Natural killer cell (primary cell): ENCODE measurements at regions not wholly inside any gene's neighbourhood (a gene's known extent, or its start where the extent isn't known, plus 50 kb on each side); places are given as distances from the start of the nearest gene placed in this dataset.

Source experiments
- ATAC-seq, 3 donors: fragments of 150-1000 bp in 2 of 3; fragments of 200-7000 bp in 1 of 3; cut with Tn5 transposase; 1 replicate in 1 of 3; 2 replicates in 2 of 3; pipeline ENCODE4 v1.10.0; 2021; ENCODE audit warnings: mild to moderate bottlenecking in 2 of 3, moderate library complexity in 2 of 3
- DNase-seq, 2 donors: peaks; one replicate each; pipeline versions ENCODE4 v3.0.0 to v3.0.0-alpha.2; 2013 to 2021; ENCODE audit warnings: mixed read lengths in 1 of 2
- H3K27ac ChIP-seq: one replicate; pipeline ENCODE4 v1.5.1; 2013; ENCODE audit warnings: mild to moderate bottlenecking, low read length
- H3K27me3 ChIP-seq: one replicate; pipeline ENCODE4 v1.6.1; 2013; ENCODE audit warnings: low read length; ENCODE audit not compliant: control insufficient read depth, insufficient read depth
- H3K36me3 ChIP-seq: one replicate; pipeline ENCODE4 v1.6.1; 2013; ENCODE audit warnings: low read length; ENCODE audit not compliant: control insufficient read depth, insufficient read depth
- H3K4me1 ChIP-seq: one replicate; pipeline ENCODE4 v1.6.1; 2013; ENCODE audit warnings: low read length; ENCODE audit not compliant: control insufficient read depth, insufficient read depth
- H3K4me3 ChIP-seq: one replicate; pipeline ENCODE4 v1.5.1; 2013; ENCODE audit warnings: low read length
- H3K9me3 ChIP-seq: one replicate; pipeline ENCODE4 v1.6.1; 2013; ENCODE audit warnings: low read length; ENCODE audit not compliant: control insufficient read depth, insufficient read depth
- H3K27ac Mint-ChIP-seq, 2 donors: one replicate each; pipeline ENCODE4 v1.8.0; 2022; ENCODE audit warnings: mild to moderate bottlenecking in 2 of 2, mixed read lengths in 2 of 2, moderate library complexity in 1 of 2
- H3K27me3 Mint-ChIP-seq, 2 donors: one replicate each; pipeline ENCODE4 v1.8.0; 2022; ENCODE audit warnings: low read depth in 2 of 2, mixed read lengths in 2 of 2
- H3K36me3 Mint-ChIP-seq: one replicate; pipeline ENCODE4 v1.8.0; 2022; ENCODE audit warnings: mixed read lengths
- H3K4me1 Mint-ChIP-seq, 2 donors: one replicate each; pipeline ENCODE4 v1.8.0; 2022; ENCODE audit warnings: mixed read lengths in 2 of 2
- H3K4me3 Mint-ChIP-seq: one replicate; pipeline ENCODE4 v1.8.0; 2022; ENCODE audit warnings: mild to moderate bottlenecking, moderate library complexity, mixed read lengths
- H3K9me3 Mint-ChIP-seq, 2 donors: one replicate each; pipeline ENCODE4 v1.8.0; 2022; ENCODE audit warnings: mixed read lengths in 2 of 2
- WGBS: methylation state at CpG from one replicate; pipeline ENCODE4 v1.1.7; 2013; ENCODE audit warnings: missing lambda C conversion rate; ENCODE audit not compliant: insufficient coverage; 5-methylcytosine and 5-hydroxymethylcytosine counted together
- intact Hi-C: fragments of 100-400 bp; cut with micrococcal nuclease; formaldehyde crosslinking; loops from one replicate; pipeline ENCODE4 v1.14.2; 2022
- TF ChIP-seq, protein P1 (sequence below): fragments of 200-600 bp; IDR thresholded peaks from one replicate; pipeline ENCODE4 v1.8.0; 2022; ENCODE audit warnings: antibody characterized with exemption

DNA sequence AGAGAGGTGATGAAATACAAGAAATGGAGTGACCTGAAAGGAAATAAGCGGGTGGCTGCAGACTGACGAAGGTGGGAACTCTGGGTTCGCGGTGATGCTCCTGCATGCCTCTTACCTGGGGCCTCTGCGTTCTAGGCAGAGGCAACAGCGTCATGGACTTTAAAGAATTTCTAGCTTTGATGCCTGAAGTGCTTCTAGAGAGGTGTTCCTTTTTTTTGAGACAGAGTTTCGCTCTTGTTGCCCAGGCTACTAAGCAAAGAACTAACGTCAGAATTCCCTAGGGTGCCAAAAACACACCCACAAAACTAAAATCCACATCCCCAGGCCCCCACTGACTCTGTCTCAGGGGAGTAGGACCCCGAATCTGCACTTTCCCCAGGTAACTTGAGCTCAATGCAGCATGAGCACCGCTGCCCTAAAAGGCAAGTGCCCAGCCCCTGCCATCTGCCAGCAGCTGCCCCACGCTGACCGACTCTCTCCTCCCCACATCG lies 110.5 kb upstream of the ID2 start:
- Histone ChIP-seq H3K27ac (no peak overlapping the region), H3K9me3 (no peaks in the 10 kb centered on the region), H3K4me3 (no peak overlapping the region), H3K4me1 (peaks cover 28% of the 10 kb centered on the region), H3K36me3 (no peaks in the 10 kb centered on the region), H3K27me3 (no peaks in the 10 kb centered on the region)
- WGBS = 70% methylated on average over 13 of the region's 13 CpGs
- TF ChIP-seq, protein P1, sequence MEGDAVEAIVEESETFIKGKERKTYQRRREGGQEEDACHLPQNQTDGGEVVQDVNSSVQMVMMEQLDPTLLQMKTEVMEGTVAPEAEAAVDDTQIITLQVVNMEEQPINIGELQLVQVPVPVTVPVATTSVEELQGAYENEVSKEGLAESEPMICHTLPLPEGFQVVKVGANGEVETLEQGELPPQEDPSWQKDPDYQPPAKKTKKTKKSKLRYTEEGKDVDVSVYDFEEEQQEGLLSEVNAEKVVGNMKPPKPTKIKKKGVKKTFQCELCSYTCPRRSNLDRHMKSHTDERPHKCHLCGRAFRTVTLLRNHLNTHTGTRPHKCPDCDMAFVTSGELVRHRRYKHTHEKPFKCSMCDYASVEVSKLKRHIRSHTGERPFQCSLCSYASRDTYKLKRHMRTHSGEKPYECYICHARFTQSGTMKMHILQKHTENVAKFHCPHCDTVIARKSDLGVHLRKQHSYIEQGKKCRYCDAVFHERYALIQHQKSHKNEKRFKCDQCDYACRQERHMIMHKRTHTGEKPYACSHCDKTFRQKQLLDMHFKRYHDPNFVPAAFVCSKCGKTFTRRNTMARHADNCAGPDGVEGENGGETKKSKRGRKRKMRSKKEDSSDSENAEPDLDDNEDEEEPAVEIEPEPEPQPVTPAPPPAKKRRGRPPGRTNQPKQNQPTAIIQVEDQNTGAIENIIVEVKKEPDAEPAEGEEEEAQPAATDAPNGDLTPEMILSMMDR = no peak
- DNase-seq (no peak), ATAC-seq (no peak)
- H3K27ac Mint-ChIP-seq = no peak overlapping the region
- no peaks in the 10 kb centered on the region for H3K9me3 Mint-ChIP-seq
- no peak overlapping the region for H3K4me3 Mint-ChIP-seq
- intact Hi-C loops = no loop called here
- H3K4me1 Mint-ChIP-seq = peaks cover 23 to 33% of the 10 kb centered on the region in 2 donors
- peaks cover 0 to 6% of the 10 kb centered on the region in 2 donors for H3K27me3 Mint-ChIP-seq
- H3K36me3 Mint-ChIP-seq = no peaks in the 10 kb centered on the region

DNA sequence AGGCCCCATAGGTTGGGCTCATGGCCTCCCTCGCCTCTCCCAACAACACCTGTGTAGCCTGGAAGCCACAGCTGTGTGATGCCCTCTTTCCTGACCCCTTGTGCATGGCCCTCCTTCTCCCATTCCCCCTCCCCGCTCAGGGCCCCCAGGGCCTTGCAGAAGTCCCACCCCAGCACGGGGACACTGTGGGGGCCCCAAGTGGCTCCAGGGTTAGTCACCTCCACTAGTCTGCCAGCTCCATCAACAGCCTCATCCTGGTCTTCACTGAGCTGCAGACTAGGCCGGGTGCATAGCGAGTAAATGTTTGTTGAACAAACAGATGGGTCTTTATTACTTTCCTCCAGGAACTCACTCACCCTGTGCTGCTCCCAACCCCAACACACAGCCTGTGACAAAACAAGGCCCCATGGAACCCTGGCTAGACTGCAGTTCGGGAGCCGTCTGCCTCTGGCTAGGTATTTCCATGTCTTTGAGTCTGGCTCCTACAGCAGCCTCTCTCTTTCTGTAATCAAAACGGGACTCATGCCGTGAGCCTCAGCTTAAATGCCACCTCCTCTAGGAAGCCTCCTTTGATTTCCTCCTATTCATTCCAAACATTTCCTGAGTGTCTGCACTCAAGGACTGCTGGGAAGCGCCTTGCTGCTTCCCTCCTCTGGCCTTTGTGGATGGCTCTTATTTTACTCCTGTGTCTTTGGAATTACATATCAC lies 109.9 kb upstream of the ID2 start:
- Histone ChIP-seq H3K9me3 (no peaks in the 10 kb centered on the region), H3K4me3 (no peak overlapping the region), H3K36me3 (no peaks in the 10 kb centered on the region), H3K27me3 (no peaks in the 10 kb centered on the region), H3K4me1 (peaks cover 34% of the 10 kb centered on the region), H3K27ac (no peak overlapping the region)
- no peaks in the 10 kb centered on the region for H3K36me3 Mint-ChIP-seq
- H3K27me3 Mint-ChIP-seq = peaks cover 0 to 6% of the 10 kb centered on the region in 2 donors
- peaks cover 29 to 39% of the 10 kb centered on the region in 2 donors for H3K4me1 Mint-ChIP-seq
- no peaks in the 10 kb centered on the region for H3K9me3 Mint-ChIP-seq
- intact Hi-C loops = no loop called here
- no peak for ATAC-seq
- no peak overlapping the region for H3K27ac Mint-ChIP-seq
- TF ChIP-seq, protein P1 = no peak
- no peak overlapping the region for H3K4me3 Mint-ChIP-seq
- DNase-seq = no peak
- 89% methylated on average over 10 of the region's 10 CpGs for WGBS

DNA sequence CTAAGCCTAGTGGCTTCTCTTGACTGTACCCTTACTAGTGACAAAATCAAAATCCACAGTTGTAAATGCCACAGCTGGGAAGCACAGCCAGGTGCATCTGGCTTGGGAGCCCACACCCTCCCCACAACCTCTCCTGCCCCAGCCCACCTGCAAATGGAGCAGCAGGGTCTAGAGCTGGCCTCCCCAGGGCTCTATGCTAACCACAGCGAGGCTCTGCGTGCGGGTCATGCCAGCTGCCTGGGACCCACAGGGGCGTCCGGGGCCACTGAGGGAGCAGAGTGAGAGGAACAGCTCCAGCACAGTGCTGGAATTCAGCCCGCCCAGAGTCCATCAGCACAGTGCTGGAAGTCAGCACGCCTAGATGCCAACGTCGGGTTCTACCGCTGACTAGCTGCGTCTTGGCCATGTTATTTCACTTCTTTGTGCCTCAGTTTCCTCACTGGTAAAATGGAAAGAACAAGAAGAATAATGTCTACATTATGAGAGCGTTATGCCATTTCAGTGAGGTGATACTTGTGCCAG lies 109.1 kb upstream of the ID2 start:
- Histone ChIP-seq H3K4me1 (peaks cover 35% of the 10 kb centered on the region), H3K9me3 (no peaks in the 10 kb centered on the region), H3K27ac (no peak overlapping the region), H3K27me3 (no peaks in the 10 kb centered on the region), H3K4me3 (no peak overlapping the region), H3K36me3 (no peaks in the 10 kb centered on the region)
- intact Hi-C loops = no loop called here
- Mint-ChIP-seq H3K9me3 (no peaks in the 10 kb centered on the region), H3K36me3 (no peaks in the 10 kb centered on the region), H3K27me3 (peaks cover 0 to 6% of the 10 kb centered on the region in 2 donors), H3K27ac (no peak overlapping the region), H3K4me1 (peaks cover 34 to 42% of the 10 kb centered on the region in 2 donors), H3K4me3 (peak overlapping the region; percentile 2)
- TF ChIP-seq, protein P1 = no peak
- 86% methylated on average over 12 of the region's 12 CpGs for WGBS
- ATAC-seq = no peak
- no peak for DNase-seq
